Mesothelial cell of epicardium (in vitro differentiated cells): ENCODE measurements at regions not wholly inside any gene's neighbourhood (a gene's known extent, or its start where the extent isn't known, plus 50 kb on each side); places are given as distances from the start of the nearest gene placed in this dataset.

Experiments used
- DNase-seq, 2 experiments: peaks; one replicate each; pipeline ENCODE4 v3.0.0; 2021; ENCODE audit warnings: low spot score in 2 of 2; ENCODE audit not compliant: unreplicated experiment in 2 of 2
- H3K27ac Mint-ChIP-seq: 2 replicates; pipeline ENCODE4 v1.8.0; 2021; ENCODE audit warnings: mixed read lengths
- H3K27me3 Mint-ChIP-seq: 2 replicates; pipeline ENCODE4 v1.8.0; 2021; ENCODE audit warnings: low read depth, mixed read lengths
- H3K36me3 Mint-ChIP-seq: 2 replicates; pipeline ENCODE4 v1.8.0; 2021; ENCODE audit warnings: mixed read lengths
- H3K4me1 Mint-ChIP-seq: 2 replicates; pipeline ENCODE4 v1.8.0; 2021; ENCODE audit warnings: mixed read lengths
- H3K4me3 Mint-ChIP-seq: 2 replicates; pipeline ENCODE4 v1.8.0; 2021; ENCODE audit warnings: mild to moderate bottlenecking, moderate library complexity, mixed read lengths
- H3K9me3 Mint-ChIP-seq: 2 replicates; pipeline ENCODE4 v1.8.0; 2021; ENCODE audit warnings: mixed read lengths
- TF ChIP-seq, protein P1 (sequence below): fragments of 200-600 bp; sonication (generic); IDR thresholded peaks from one replicate; pipeline ENCODE4 v1.5.0; 2021; ENCODE audit warnings: antibody characterized with exemption; ENCODE audit not compliant: unreplicated experiment

DNA sequence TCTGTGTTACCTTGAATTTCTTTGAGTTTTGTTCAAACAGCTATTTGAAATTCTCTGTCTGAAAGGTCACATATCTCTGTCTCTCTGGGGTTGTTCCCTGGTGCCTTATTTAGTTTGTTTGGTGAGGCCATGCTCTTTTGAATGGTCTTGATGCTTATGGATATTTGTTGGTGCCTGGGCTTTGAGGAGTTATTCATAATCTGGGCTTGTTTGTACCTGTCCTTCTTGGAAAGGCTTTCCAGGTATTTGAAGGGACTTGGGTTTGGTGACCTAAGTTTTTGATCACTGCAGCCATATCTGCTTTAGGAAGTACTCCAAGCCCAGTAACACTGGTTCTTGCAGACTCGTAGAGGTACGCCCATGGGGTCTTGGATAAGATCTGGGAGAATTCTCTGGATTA, 63.3 kb upstream of the MAGI3 start:
- H3K27ac Mint-ChIP-seq: no peak overlapping the region
- H3K27me3 Mint-ChIP-seq: no peaks in the 10 kb centered on the region
- no peak for DNase-seq
- no peaks in the 10 kb centered on the region for H3K9me3 Mint-ChIP-seq
- no peaks in the 10 kb centered on the region for H3K36me3 Mint-ChIP-seq
- no peak overlapping the region for H3K4me3 Mint-ChIP-seq
- TF ChIP-seq, protein P1, sequence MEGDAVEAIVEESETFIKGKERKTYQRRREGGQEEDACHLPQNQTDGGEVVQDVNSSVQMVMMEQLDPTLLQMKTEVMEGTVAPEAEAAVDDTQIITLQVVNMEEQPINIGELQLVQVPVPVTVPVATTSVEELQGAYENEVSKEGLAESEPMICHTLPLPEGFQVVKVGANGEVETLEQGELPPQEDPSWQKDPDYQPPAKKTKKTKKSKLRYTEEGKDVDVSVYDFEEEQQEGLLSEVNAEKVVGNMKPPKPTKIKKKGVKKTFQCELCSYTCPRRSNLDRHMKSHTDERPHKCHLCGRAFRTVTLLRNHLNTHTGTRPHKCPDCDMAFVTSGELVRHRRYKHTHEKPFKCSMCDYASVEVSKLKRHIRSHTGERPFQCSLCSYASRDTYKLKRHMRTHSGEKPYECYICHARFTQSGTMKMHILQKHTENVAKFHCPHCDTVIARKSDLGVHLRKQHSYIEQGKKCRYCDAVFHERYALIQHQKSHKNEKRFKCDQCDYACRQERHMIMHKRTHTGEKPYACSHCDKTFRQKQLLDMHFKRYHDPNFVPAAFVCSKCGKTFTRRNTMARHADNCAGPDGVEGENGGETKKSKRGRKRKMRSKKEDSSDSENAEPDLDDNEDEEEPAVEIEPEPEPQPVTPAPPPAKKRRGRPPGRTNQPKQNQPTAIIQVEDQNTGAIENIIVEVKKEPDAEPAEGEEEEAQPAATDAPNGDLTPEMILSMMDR: no peak
- H3K4me1 Mint-ChIP-seq: no peaks in the 10 kb centered on the region

DNA sequence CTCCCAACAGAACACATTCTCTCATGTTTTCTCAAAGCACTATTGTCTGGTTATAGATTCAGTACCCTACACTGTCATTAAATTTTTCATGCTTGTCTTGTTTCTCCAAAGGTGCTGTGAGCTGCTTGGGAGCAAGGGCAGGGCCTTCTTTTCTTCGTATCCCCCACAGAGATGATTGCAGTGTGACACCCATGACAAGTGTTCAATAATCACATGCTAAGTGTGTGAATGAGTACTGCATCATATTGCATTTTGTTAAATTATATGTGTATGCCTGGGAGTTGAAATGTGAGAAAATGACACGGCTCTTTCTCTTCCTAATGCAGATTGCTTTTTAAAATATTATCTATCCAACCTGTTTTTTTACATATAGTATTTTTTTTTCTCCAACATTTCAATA, 57.3 kb upstream of the MAGI3 start:
- Mint-ChIP-seq H3K4me1 (no peaks in the 10 kb centered on the region), H3K36me3 (peaks cover 3% of the 10 kb centered on the region), H3K27ac (no peak overlapping the region), H3K27me3 (no peaks in the 10 kb centered on the region), H3K4me3 (no peak overlapping the region), H3K9me3 (peaks cover 18% of the 10 kb centered on the region)
- TF ChIP-seq, protein P1: no peak
- DNase-seq: no peak

DNA sequence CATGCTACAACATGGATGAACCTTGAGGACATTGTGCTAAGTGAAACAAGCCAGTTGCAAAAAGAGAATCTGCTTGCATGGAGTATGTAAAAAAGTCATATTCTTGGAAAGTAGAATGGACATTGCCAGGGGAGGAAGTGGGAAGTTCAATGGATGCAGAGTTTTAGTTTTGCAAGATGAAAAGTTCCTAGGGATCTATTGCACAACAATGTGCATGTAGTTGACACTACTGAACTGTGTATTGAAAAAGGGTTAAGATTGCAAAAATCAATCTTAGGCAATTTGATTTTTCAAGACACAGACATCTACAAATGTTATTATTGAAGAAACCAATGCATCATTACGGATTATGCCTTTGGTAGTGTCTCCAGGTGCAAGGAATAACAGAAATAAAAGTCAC, 50.3 kb upstream of the MAGI3 start:
- H3K36me3 Mint-ChIP-seq: peaks cover 5% of the 10 kb centered on the region
- H3K9me3 Mint-ChIP-seq: peaks cover 35% of the 10 kb centered on the region
- H3K4me3 Mint-ChIP-seq: no peak overlapping the region
- no peaks in the 10 kb centered on the region for H3K4me1 Mint-ChIP-seq
- TF ChIP-seq, protein P1: no peak
- H3K27ac Mint-ChIP-seq: no peak overlapping the region
- no peak for DNase-seq
- no peaks in the 10 kb centered on the region for H3K27me3 Mint-ChIP-seq
